ENCODE measurements at regions not wholly inside any gene's neighbourhood (a gene's known extent, or its start where the extent isn't known, plus 50 kb on each side); places are given as distances from the start of the nearest gene placed in this dataset.

DNA sequence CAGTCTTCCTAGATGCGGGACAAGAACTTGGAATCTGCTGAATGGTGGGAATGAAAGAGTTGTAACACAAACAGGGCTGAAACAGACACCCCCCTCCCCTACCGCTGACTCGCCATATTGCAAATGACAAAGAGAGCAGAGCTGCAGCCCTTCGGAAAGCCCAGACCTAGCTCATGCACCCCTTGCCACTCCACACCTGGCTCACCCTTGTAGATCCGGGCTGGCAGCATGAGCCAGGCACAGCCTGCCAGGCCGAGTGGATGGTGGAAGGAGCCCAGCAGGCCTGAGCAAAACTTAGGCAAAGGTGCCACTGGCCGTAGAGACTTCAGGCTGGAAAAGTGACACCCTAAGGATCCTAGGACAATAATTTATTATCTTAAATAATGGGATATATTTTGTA is 237.4 kb upstream of the SEMA3D start:
- H3K4me1 Mint-ChIP-seq (ENCODE audit: low read depth): no peaks in the 10 kb centered on the region; the same call in 1 of the 2 replicates
- no peak overlapping the region for H3K27ac Mint-ChIP-seq
- no peaks in the 10 kb centered on the region for H3K36me3 Mint-ChIP-seq (ENCODE audit: low read depth)
- no peaks in the 10 kb centered on the region for H3K9me3 Mint-ChIP-seq
- no peak for DNase-seq
- no peak overlapping the region for H3K4me3 Mint-ChIP-seq
- no peaks in the 10 kb centered on the region; the same call in 1 of the 2 replicates for H3K27me3 Mint-ChIP-seq (ENCODE audit: insufficient read depth)
- no peak for TF ChIP-seq CTCF (IDR thresholded peaks at IDR 0.05)

- no peaks in the 10 kb centered on the region; the same call in 1 of the 2 replicates for H3K4me1 Mint-ChIP-seq (ENCODE audit: low read depth)
- no peak for DNase-seq
- no peak overlapping the region for H3K27ac Mint-ChIP-seq
- H3K27me3 Mint-ChIP-seq (ENCODE audit: insufficient read depth): no peaks in the 10 kb centered on the region
- no peaks in the 10 kb centered on the region for H3K36me3 Mint-ChIP-seq (ENCODE audit: low read depth)
- TF ChIP-seq CTCF (IDR thresholded peaks at IDR 0.05): no peak
- H3K9me3 Mint-ChIP-seq: no peaks in the 10 kb centered on the region
- H3K4me3 Mint-ChIP-seq: no peak overlapping the region
Measured at GRCh38 chr7:85423209-85423895, 236.5 kb upstream of the SEMA3D start.

DNA sequence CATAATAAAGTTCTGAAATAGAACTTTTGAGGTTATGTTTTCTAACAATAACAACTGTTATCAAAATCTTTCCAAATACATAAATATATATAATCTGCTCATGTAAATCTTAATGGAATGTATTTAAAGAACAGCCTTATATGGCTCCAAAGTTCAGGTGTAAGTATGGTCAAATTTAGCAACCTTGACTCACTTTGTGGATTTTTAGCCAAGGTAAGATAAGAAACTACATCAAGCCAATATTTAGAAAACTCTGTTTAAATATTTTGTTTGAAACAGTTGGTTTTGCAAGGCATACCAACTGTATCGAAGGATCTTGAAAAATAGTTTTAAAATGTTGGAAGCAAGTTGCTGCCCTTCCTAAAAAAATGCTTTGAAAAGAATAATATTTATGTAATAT is 228.9 kb upstream of the SEMA3D start:
- no peaks in the 10 kb centered on the region for H3K27me3 Mint-ChIP-seq (ENCODE audit: insufficient read depth)
- DNase-seq: no peak
- no peak for TF ChIP-seq CTCF (IDR thresholded peaks at IDR 0.05)
- H3K36me3 Mint-ChIP-seq (ENCODE audit: low read depth): no peaks in the 10 kb centered on the region
- H3K9me3 Mint-ChIP-seq: no peaks in the 10 kb centered on the region
- no peaks in the 10 kb centered on the region for H3K4me1 Mint-ChIP-seq (ENCODE audit: low read depth)
- H3K4me3 Mint-ChIP-seq: no peak overlapping the region
- no peak overlapping the region for H3K27ac Mint-ChIP-seq

DNA sequence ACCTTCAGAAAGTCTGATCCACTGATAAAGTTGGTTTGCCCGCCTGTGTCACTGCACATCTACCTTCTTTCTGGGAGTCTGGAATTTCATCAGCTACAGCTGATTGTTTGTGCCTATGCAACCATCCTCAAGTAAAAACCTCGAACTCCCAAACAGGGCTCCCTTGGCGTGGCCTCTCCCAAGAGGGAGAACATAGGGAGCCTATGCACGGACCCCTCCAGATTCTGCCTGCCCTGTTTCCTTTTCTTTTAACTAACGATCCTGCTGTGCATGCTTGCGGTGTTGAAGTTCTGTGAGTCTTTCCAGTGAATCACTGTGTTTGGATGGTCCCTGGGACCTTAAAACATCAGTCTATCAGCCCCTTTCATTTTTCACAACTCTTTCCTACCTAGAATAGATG is 226.9 kb upstream of the SEMA3D start:
- no peaks in the 10 kb centered on the region for H3K4me1 Mint-ChIP-seq (ENCODE audit: low read depth)
- no peak overlapping the region for H3K4me3 Mint-ChIP-seq
- H3K36me3 Mint-ChIP-seq (ENCODE audit: low read depth): no peaks in the 10 kb centered on the region
- H3K27ac Mint-ChIP-seq: no peak overlapping the region
- no peak for DNase-seq
- no peak for TF ChIP-seq CTCF (IDR thresholded peaks at IDR 0.05)
- H3K27me3 Mint-ChIP-seq (ENCODE audit: insufficient read depth): no peaks in the 10 kb centered on the region
- H3K9me3 Mint-ChIP-seq: no peaks in the 10 kb centered on the region

DNA sequence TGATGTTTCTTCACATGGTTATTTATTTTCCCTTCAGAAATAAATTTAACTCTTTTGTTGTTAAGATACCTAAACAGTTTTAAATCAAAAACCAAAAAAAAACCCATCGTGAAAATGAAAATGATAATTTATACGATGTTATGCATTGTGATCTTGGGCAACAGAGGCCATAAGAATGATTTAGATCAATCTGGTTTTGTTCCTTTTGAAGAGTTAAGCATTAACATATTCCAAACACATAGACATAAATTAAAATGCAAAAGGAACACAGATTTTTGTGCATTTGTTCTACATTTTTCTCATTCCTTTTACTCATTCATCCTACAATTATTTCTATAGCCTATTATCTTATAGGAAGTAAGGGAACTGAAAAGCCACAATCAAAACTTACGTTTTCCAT is 226.1 kb upstream of the SEMA3D start:
- no peak for DNase-seq
- H3K27me3 Mint-ChIP-seq (ENCODE audit: insufficient read depth): no peaks in the 10 kb centered on the region
- no peaks in the 10 kb centered on the region for H3K36me3 Mint-ChIP-seq (ENCODE audit: low read depth)
- no peak overlapping the region for H3K4me3 Mint-ChIP-seq
- no peak for TF ChIP-seq CTCF (IDR thresholded peaks at IDR 0.05)
- no peaks in the 10 kb centered on the region for H3K4me1 Mint-ChIP-seq (ENCODE audit: low read depth)
- no peak overlapping the region for H3K27ac Mint-ChIP-seq
- no peaks in the 10 kb centered on the region for H3K9me3 Mint-ChIP-seq
